Activated CD4-positive, alpha-beta memory T cell treated with anti-CD3 and anti-CD28 coated beads for 36 hours (primary cell): ENCODE measurements at regions not wholly inside any gene's neighbourhood (a gene's known extent, or its start where the extent isn't known, plus 50 kb on each side); places are given as distances from the start of the nearest gene placed in this dataset.

Source experiments
- CTCF ChIA-PET: fragments of 350-600 bp; sonication (Branson Sonifier 250); formaldehyde crosslinking; loops from one replicate; lab custom pipeline; 2021; ENCODE audit warnings: antibody characterized with exemption, inconsistent platforms; lab: Charles Lee
- POLR2A ChIA-PET: fragments of 350-600 bp; sonication (Branson Sonifier 250); formaldehyde crosslinking; loops from one replicate; lab custom pipeline; 2021; ENCODE audit warnings: antibody characterized with exemption; lab: Charles Lee
- DNase-seq: peaks from one replicate; pipeline ENCODE4 v3.0.0-alpha.2; 2020
- H3K27ac Mint-ChIP-seq: one replicate; pipeline ENCODE4 v1.8.0; 2021; ENCODE audit warnings: mixed read lengths
- H3K27me3 Mint-ChIP-seq: one replicate; pipeline ENCODE4 v1.8.0; 2021; ENCODE audit warnings: mixed read lengths
- H3K36me3 Mint-ChIP-seq: one replicate; pipeline ENCODE4 v1.8.0; 2021; ENCODE audit warnings: mixed read lengths
- H3K4me1 Mint-ChIP-seq: one replicate; pipeline ENCODE4 v1.8.0; 2021; ENCODE audit warnings: low read depth, mixed read lengths
- H3K4me3 Mint-ChIP-seq: one replicate; pipeline ENCODE4 v1.8.0; 2021; ENCODE audit warnings: mild to moderate bottlenecking, mixed read lengths
- H3K9me3 Mint-ChIP-seq: one replicate; pipeline ENCODE4 v1.8.0; 2021; ENCODE audit warnings: mixed read lengths
- intact Hi-C: fragments of 100-400 bp; cut with micrococcal nuclease; formaldehyde crosslinking; loops from one replicate; pipeline ENCODE4 v1.15.1; 2023

DNA sequence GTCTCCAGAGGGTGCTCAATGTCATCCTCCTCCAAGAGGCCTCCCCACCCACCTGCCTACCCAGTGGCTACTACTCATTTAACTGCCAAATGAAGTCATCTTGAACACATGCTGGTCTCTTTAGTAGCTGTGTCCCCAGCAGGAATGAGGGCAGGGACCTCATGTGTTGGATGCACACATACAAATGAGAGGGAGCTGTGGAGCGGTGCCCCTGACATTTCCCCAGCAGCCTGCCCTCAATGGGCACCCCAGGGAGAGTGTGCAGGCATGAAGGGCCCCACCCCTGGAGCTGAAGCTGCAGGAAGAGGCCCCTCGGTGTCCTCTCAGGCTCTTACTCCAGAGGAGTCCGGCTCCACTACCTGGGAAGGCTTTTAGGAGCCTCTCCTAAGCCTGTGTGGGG, 1322.7 kb downstream of the UQCRFS1 start:
- no peaks in the 10 kb centered on the region for H3K27me3 Mint-ChIP-seq
- intact Hi-C loops, result no loop called here
- H3K9me3 Mint-ChIP-seq, result peaks cover 20% of the 10 kb centered on the region
- no peak for DNase-seq
- H3K36me3 Mint-ChIP-seq, result no peaks in the 10 kb centered on the region
- H3K4me3 Mint-ChIP-seq, result no peak overlapping the region
- POLR2A ChIA-PET, result no interaction called here
- H3K4me1 Mint-ChIP-seq, result no peaks in the 10 kb centered on the region
- no peak overlapping the region for H3K27ac Mint-ChIP-seq
- CTCF ChIA-PET, result no interaction called here

DNA sequence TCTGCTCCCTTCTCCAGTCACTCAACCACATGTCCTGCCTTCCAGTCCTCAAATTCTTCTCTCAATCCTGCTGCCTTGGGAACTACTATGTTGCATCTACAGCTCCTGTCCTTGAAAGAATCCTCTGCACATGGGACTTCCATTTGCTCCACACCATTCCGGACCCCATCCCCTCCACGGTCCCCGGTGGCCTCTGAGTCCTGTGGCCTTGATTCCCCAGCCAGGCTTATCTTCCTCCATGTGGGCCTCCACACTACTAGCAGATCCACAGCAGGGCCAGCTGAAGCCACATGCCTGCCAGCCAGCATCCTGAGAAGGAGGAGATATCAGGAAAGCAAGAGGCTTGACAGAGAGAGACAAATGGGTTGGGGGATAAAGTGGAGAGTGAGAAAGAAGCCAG, 1323.8 kb downstream of the UQCRFS1 start:
- Mint-ChIP-seq H3K4me1 (no peaks in the 10 kb centered on the region), H3K36me3 (no peaks in the 10 kb centered on the region), H3K4me3 (no peak overlapping the region), H3K9me3 (peaks cover 22% of the 10 kb centered on the region), H3K27ac (no peak overlapping the region), H3K27me3 (no peaks in the 10 kb centered on the region)
- POLR2A ChIA-PET, result no interaction called here
- intact Hi-C loops, result no loop called here
- CTCF ChIA-PET, result no interaction called here
- DNase-seq, result no peak

DNA sequence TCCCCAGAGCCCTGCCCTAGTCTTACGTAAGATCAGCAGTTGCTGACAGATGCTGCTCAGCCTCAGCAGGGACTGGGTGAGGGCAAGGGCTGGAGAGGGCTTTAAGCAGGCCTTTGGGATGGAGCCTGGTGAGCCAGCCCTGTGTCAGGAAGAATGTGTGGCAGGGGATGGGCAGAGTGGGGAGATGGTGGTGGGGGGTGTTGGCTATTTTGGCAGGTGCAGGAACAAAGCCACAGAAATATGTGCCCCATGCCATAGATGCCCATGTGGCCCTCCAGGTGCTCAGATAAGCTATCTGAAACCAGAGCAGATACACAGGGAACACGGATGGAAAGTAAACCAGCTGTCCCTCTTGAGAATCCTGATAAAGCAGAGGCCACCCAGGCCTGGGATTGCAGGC, 1325.0 kb downstream of the UQCRFS1 start:
- no peaks in the 10 kb centered on the region for H3K36me3 Mint-ChIP-seq
- intact Hi-C loops, result no loop called here
- H3K27me3 Mint-ChIP-seq, result no peaks in the 10 kb centered on the region
- DNase-seq, result no peak
- H3K4me3 Mint-ChIP-seq, result no peak overlapping the region
- H3K9me3 Mint-ChIP-seq, result peaks cover 23% of the 10 kb centered on the region
- no peaks in the 10 kb centered on the region for H3K4me1 Mint-ChIP-seq
- no peak overlapping the region for H3K27ac Mint-ChIP-seq
- CTCF ChIA-PET, result no interaction called here
- POLR2A ChIA-PET, result no interaction called here

DNA sequence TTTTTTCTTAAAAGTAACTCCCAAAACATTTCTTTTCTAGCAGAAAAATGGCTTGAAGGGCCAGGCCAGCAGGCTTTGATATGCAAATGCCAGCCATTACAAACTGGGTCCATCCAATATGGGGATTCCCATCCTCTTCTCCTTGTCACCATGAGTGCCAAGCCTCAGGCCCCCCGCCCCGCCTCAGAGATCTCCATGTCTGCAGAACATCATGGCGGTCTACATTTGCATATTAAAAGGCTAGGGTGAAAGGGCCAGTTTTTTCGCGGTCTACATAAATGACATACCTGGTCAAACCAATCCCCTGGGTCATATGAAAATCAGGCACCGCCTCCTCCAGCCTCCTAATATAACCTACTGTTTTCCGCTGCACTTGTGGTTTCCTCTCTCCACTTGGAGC, 1327.6 kb downstream of the UQCRFS1 start:
- POLR2A ChIA-PET, result no interaction called here

DNA sequence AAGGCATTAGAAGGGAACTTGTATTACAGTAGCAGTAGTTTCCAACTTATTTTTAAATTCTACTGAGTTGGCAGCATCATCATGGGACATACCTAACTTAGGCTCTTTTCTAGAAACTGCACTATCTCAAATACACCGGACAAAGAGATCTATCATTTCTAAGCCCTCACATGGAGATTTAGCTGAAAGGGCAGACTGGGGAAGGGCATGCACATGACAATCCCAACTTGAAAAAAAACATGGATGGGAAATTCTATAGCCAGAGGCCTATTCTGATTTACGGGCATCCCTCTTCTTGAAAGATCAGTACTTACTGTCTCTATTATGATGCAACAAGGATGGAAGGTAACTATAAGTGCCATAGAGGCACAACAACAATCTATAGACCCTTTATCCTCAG, 1328.6 kb downstream of the UQCRFS1 start:
- CTCF ChIA-PET, result no interaction called here

More for the DNA sequence above, 1327.6 kb downstream of the UQCRFS1 start:
- Mint-ChIP-seq H3K4me3 (no peak overlapping the region), H3K36me3 (no peaks in the 10 kb centered on the region), H3K9me3 (peaks cover 32% of the 10 kb centered on the region), H3K27ac (no peak overlapping the region), H3K27me3 (no peaks in the 10 kb centered on the region), H3K4me1 (no peaks in the 10 kb centered on the region)
- no peak for DNase-seq
- intact Hi-C loops, result no loop called here
- CTCF ChIA-PET, result no interaction called here

DNA sequence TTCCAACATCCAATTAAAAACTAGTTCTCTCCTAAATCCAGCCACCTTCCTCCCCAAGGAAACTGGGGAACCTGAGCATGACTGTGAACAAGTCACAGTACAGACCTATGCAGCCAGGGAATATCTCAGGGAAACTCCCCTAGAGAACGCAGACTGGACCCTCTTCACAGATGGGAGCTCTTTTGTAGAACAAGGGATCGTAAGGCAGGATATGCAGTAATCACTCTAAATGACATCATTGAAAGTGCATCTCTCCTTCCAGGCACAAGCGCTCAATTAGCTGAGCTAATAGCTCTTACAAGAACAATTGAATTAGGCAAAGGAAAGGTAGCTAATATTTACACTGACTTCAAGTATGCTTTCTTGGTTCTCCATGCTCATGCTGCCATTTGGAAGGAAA, 1331.7 kb downstream of the UQCRFS1 start:
- no peaks in the 10 kb centered on the region for H3K36me3 Mint-ChIP-seq

More for the DNA sequence above, 1328.6 kb downstream of the UQCRFS1 start:
- intact Hi-C loops, result no loop called here
- Mint-ChIP-seq H3K4me3 (no peak overlapping the region), H3K36me3 (no peaks in the 10 kb centered on the region), H3K9me3 (peaks cover 30% of the 10 kb centered on the region), H3K4me1 (no peaks in the 10 kb centered on the region), H3K27me3 (no peaks in the 10 kb centered on the region), H3K27ac (no peak overlapping the region)
- POLR2A ChIA-PET, result no interaction called here
- DNase-seq, result no peak

DNA sequence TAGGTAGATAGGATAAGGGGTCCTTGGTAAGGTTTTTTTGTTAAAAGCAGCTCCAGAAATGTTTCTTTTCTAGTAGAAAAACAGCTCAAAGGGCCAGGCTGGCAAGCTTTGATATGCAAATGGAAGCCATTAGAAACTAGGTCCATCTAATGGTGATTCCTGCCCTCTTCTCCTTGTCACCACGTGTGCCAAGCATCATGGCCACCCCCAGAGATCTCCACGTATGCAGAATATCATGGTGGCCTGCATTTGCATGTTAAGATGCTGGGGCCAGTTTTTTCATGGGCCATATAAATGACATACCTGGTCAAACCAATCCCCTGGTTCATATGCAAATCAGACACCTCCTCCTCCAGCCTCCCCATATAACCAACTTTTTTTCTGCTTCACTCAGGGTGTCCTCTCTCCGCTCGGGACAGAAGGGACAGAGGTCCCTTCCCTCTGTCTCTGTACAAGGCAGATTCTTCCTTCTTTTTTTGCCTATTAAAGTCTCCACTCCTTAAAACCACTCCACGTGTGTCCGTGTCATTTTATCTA, 1335.9 kb downstream of the UQCRFS1 start:
- CTCF ChIA-PET, result no interaction called here
- H3K4me3 Mint-ChIP-seq, result no peak overlapping the region

More for the DNA sequence above, 1331.7 kb downstream of the UQCRFS1 start:
- Mint-ChIP-seq H3K27me3 (no peaks in the 10 kb centered on the region), H3K4me1 (no peaks in the 10 kb centered on the region), H3K27ac (no peak overlapping the region), H3K9me3 (peaks cover 32% of the 10 kb centered on the region), H3K4me3 (no peak overlapping the region)
- DNase-seq, result no peak
- CTCF ChIA-PET, result no interaction called here
- POLR2A ChIA-PET, result no interaction called here
- intact Hi-C loops, result no loop called here

DNA sequence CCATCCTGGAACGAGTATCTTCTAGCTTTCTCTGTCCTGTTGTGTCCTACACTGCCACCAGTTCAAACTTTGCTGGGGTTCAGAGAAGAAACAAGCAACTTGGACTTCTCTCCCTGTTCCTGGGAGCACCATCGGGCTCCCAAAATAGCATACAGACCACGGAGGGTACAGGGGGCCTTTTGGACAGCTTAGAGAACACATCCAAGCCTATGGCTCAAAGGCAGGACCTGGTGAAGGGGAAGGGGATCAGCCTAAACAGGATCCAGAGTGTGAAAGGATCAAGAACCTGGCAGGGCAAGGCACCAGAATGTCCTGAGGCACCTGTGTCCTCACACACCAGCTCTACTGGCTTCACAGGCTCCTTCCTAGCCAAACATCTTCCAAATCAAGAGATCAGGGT, 1336.5 kb downstream of the UQCRFS1 start:
- H3K9me3 Mint-ChIP-seq, result peaks cover 43% of the 10 kb centered on the region
- H3K4me3 Mint-ChIP-seq, result no peak overlapping the region
- intact Hi-C loops, result no loop called here
- no peaks in the 10 kb centered on the region for H3K36me3 Mint-ChIP-seq
- H3K27ac Mint-ChIP-seq, result no peak overlapping the region
- no peaks in the 10 kb centered on the region for H3K27me3 Mint-ChIP-seq
- DNase-seq, result no peak
- H3K4me1 Mint-ChIP-seq, result no peaks in the 10 kb centered on the region
- CTCF ChIA-PET, result no interaction called here
- POLR2A ChIA-PET, result no interaction called here

More for the DNA sequence above, 1335.9 kb downstream of the UQCRFS1 start:
- Mint-ChIP-seq H3K4me1 (no peaks in the 10 kb centered on the region), H3K27ac (no peak overlapping the region), H3K27me3 (no peaks in the 10 kb centered on the region), H3K36me3 (no peaks in the 10 kb centered on the region), H3K9me3 (peaks cover 42% of the 10 kb centered on the region)
- POLR2A ChIA-PET, result no interaction called here
- intact Hi-C loops, result no loop called here
- DNase-seq, result no peak

DNA sequence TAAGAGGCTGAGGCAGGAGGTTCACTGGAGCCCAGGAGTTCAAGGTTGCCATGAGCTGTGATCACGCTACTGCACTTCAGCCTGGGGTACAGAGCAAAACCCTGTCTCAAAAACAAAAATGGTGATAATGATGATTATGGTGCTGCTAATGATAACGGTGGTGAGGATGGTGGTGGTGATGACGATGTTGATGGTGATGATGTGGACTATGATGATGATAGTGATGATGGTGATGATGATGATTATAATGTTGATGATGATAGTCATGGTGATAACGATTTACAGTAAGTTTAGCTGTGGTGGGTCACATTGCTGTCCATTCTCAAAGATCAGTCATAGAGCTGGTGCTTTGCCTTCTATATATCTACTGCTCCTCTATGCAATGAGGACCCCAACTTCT, 1340.6 kb downstream of the UQCRFS1 start:
- no peaks in the 10 kb centered on the region for H3K4me1 Mint-ChIP-seq
- no peaks in the 10 kb centered on the region for H3K36me3 Mint-ChIP-seq
- H3K9me3 Mint-ChIP-seq, result peaks cover 36% of the 10 kb centered on the region
- POLR2A ChIA-PET, result no interaction called here
- CTCF ChIA-PET, result no interaction called here
- no peaks in the 10 kb centered on the region for H3K27me3 Mint-ChIP-seq
- no peak for DNase-seq
- intact Hi-C loops, result no loop called here
- no peak overlapping the region for H3K27ac Mint-ChIP-seq
- H3K4me3 Mint-ChIP-seq, result no peak overlapping the region

DNA sequence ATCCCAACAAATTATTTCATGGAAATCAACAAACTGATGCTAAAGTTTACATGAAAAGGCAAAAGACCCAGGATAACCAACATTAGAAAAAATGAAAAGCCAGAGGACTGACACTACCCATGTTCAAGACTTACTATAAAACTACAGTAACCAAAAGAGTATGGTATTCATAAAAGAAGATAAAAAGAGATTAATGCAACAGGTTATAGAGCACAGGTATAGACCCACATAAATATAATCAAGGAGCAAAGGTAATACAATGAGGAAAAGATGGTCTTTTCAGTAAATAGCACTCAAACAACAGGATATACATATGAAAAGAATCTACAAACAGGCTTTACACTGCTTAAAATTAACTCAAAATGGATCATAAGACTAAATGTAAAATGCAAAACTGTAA, 1342.7 kb downstream of the UQCRFS1 start:
- Mint-ChIP-seq H3K27me3 (no peaks in the 10 kb centered on the region), H3K4me1 (no peaks in the 10 kb centered on the region), H3K9me3 (peaks cover 37% of the 10 kb centered on the region), H3K36me3 (no peaks in the 10 kb centered on the region), H3K4me3 (no peak overlapping the region), H3K27ac (no peak overlapping the region)
- POLR2A ChIA-PET, result no interaction called here
- intact Hi-C loops, result no loop called here
- CTCF ChIA-PET, result no interaction called here
- DNase-seq, result no peak

DNA sequence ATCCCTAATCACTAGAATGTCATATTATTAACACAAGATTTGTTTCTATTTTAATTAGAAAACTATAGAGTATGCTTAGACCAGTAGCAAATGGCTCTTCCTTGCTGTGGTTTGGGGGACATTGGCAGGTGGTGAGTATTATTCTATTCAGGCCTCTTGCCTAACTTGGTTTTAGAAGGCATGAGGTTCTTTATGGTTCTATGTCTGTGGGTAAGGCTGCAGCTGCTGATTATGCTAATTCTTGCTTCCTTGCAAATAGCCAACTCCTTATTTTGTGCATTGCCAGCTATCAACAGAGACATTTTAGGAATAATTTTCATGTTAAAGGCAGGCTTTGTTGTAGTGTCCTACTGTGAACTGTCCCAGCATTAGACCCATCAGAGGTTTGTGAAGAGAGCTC, 1344.9 kb downstream of the UQCRFS1 start:
- Mint-ChIP-seq H3K9me3 (peaks cover 40% of the 10 kb centered on the region), H3K27ac (no peak overlapping the region), H3K4me3 (no peak overlapping the region), H3K4me1 (no peaks in the 10 kb centered on the region), H3K36me3 (no peaks in the 10 kb centered on the region), H3K27me3 (no peaks in the 10 kb centered on the region)
- intact Hi-C loops, result no loop called here
- ChIA-PET POLR2A (no interaction called here), CTCF (no interaction called here)
- no peak for DNase-seq

DNA sequence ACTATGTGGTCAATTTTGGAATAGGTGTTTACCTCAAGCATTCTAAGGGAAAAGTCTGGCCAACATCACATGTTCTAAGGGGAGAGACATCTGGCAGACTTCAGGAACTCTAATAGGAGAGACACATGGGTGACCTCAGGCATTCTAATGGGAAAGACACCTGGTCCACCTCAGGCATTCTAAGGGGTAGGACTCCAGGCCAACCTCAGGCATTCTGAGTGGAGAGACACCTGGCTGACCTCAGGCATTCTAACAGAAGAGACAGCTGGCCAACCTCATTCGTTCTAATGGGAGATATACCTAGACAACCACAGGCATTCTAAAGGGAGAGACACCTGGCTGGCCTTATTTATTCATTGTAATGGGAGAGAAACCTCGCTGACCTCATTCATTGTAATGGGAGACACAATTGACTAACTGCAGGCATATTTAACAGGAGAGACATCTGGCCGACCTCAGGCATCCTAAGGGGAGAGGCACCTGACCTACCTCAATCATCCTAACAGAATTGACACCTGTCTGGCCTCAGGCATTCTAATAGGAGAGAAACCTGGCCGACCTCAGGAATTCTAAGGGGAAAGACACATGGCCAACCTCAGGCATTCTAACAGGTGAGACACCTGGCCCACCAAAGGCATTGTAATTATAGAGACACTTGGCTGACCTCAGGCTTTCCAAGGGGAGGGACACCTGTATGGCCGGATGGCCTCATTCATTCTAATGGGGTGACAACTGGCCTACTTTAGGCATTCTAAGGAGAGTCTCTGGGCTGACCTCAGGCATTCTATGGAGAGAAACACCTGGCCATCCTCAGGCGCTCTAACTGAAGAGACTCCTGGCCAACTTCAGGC, 1346.8 kb downstream of the UQCRFS1 start:
- Mint-ChIP-seq H3K4me3 (no peak overlapping the region), H3K9me3 (peaks cover 44% of the 10 kb centered on the region), H3K36me3 (peaks cover 4% of the 10 kb centered on the region), H3K27ac (no peak overlapping the region), H3K27me3 (no peaks in the 10 kb centered on the region), H3K4me1 (no peaks in the 10 kb centered on the region)
- intact Hi-C loops, result no loop called here
- CTCF ChIA-PET, result no interaction called here
- no peak for DNase-seq
- POLR2A ChIA-PET, result no interaction called here

DNA sequence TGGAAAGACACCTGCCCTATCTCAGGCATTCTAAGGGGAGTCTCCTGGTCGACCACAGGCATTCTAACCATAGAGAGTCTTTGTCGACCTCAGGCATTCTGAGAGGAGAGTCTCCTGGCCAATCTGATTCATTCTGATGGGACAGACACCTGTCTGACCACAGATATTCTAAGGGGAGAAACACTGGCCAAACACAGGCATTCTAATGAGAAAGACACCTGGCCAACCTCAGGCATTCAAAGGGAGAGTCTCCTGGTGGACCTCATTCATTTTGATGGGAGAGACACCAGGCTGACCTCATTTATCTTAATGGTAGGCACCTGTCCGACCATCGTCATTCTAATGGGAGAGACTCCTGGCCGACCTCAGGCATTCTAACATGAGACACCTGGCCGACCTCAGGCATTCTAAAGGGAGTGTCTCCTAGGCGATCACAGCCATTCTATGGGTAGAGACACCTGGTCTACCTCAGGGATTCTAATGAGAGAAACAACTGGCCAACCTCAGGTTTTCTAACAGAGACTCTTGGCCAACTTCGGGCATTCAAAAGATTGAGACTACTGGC, 1351.5 kb downstream of the UQCRFS1 start:
- H3K9me3 Mint-ChIP-seq, result peaks cover 81% of the 10 kb centered on the region

More for the DNA sequence above, 1351.5 kb downstream of the UQCRFS1 start:
- ChIA-PET CTCF (no interaction called here), POLR2A (no interaction called here)
- H3K4me3 Mint-ChIP-seq, result no peak overlapping the region
- peaks cover 5% of the 10 kb centered on the region for H3K36me3 Mint-ChIP-seq
- no peaks in the 10 kb centered on the region for H3K4me1 Mint-ChIP-seq
- DNase-seq, result no peak
- no peaks in the 10 kb centered on the region for H3K27me3 Mint-ChIP-seq
- intact Hi-C loops, result no loop called here
- H3K27ac Mint-ChIP-seq, result no peak overlapping the region
